ENCODE measurements at regions not wholly inside any gene's neighbourhood (a gene's known extent, or its start where the extent isn't known, plus 50 kb on each side); places are given as distances from the start of the nearest gene placed in this dataset.
"Not testable (repeated sequence)": the region's sequence is repeated elsewhere in the genome, so short reads cannot be mapped to it uniquely, and the experiment has no call there.

- not testable (repeated sequence) for TF ChIP-seq POLR2AphosphoS5, CTCF (IDR thresholded peaks at IDR 0.05)
These were observed 1235.4 kb downstream of the CNTNAP5 start for GRCh38 chr2:125260366-125260930.

All from stomach (tissue), 4 donors.